Hypothalamus (tissue), 51 donors: ENCODE measurements at regions not wholly inside any gene's neighbourhood (a gene's known extent, or its start where the extent isn't known, plus 50 kb on each side); places are given as distances from the start of the nearest gene placed in this dataset.
"Not testable (repeated sequence)": the region's sequence is repeated elsewhere in the genome, so short reads cannot be mapped to it uniquely, and the experiment has no call there.

Source experiments
- DNase-seq, 51 donors: peaks; one replicate each; lab custom pipeline; 2025; lab: John Stamatoyannopoulos, UW

- DNase-seq, result no peak
Observed at GRCh38 chr5:166786178-166786577, 1505.3 kb upstream of the WWC1 start.

GRCh38 chr5:166786889-166787288 lies 1504.6 kb upstream of the WWC1 start:
- DNase-seq, result no peak

GRCh38 chr5:166788050-166788449 lies 1503.4 kb upstream of the WWC1 start:
- no peak for DNase-seq

- no peak for DNase-seq
Observed at GRCh38 chr5:166795756-166796155, 1495.7 kb upstream of the WWC1 start.

GRCh38 chr5:166803058-166803457 lies 1488.4 kb upstream of the WWC1 start:
- no peak for DNase-seq

GRCh38 chr5:166804223-166804622 lies 1487.2 kb upstream of the WWC1 start:
- DNase-seq, result not testable (repeated sequence)

- DNase-seq, result not testable (repeated sequence)
Observed at GRCh38 chr5:166804693-166805092, 1486.8 kb upstream of the WWC1 start.

GRCh38 chr5:166810093-166810658 lies 1481.3 kb upstream of the WWC1 start:
- not testable (repeated sequence) for DNase-seq

GRCh38 chr5:166810721-166811120 lies 1480.7 kb upstream of the WWC1 start:
- no peak for DNase-seq

- DNase-seq, result no peak
Observed at GRCh38 chr5:166823360-166823759, 1468.1 kb upstream of the WWC1 start.

- DNase-seq, result no peak
Observed at GRCh38 chr5:166834246-166834645, 1457.2 kb upstream of the WWC1 start.

GRCh38 chr5:166845044-166845443 lies 1446.4 kb upstream of the WWC1 start:
- no peak for DNase-seq

GRCh38 chr5:166856791-166857190 lies 1434.7 kb upstream of the WWC1 start:
- DNase-seq, result no peak

- no peak for DNase-seq
Observed at GRCh38 chr5:166860426-166860825, 1431.0 kb upstream of the WWC1 start.

GRCh38 chr5:166862581-166862980 lies 1428.9 kb upstream of the WWC1 start:
- DNase-seq, result no peak

- DNase-seq, result no peak
Observed at GRCh38 chr5:166865206-166865605, 1426.2 kb upstream of the WWC1 start.

- no peak for DNase-seq
Observed at GRCh38 chr5:166880456-166880855, 1411.0 kb upstream of the WWC1 start.

GRCh38 chr5:166881802-166882201 lies 1409.6 kb upstream of the WWC1 start:
- no peak for DNase-seq

GRCh38 chr5:166883016-166883415 lies 1408.4 kb upstream of the WWC1 start:
- no peak for DNase-seq

- DNase-seq, result no peak
Observed at GRCh38 chr5:166898166-166898565, 1393.3 kb upstream of the WWC1 start.

GRCh38 chr5:166899343-166899742 lies 1392.1 kb upstream of the WWC1 start:
- no peak for DNase-seq

GRCh38 chr5:166904571-166904970 lies 1386.9 kb upstream of the WWC1 start:
- DNase-seq, result no peak

- DNase-seq, result no peak
Observed at GRCh38 chr5:166906991-166907713, 1384.3 kb upstream of the WWC1 start.
